OCI-LY3 (cell line): ENCODE measurements at regions not wholly inside any gene's neighbourhood (a gene's known extent, or its start where the extent isn't known, plus 50 kb on each side); places are given as distances from the start of the nearest gene placed in this dataset.

Experiments used
- CTCF ChIP-seq: fragments of 200-600, 300-600 bp; sonication (generic); IDR thresholded peaks from 2 replicates; pipeline ENCODE4 v1.5.1; 2014; ENCODE audit warnings: antibody characterized with exemption, low read length, low read depth
- EZH2phosphoT487 ChIP-seq: fragments of 200-600 bp; shearing (Covaris generic); IDR thresholded peaks from 2 replicates; pipeline ENCODE4 v1.6.1; 2018; ENCODE audit warnings: antibody characterized with exemption, mixed run types, low read depth

GRCh38 chr6:115190534-115190933, 847.7 kb upstream of the HS3ST5 start:
- TF ChIP-seq CTCF (no peak), EZH2phosphoT487 (no peak)
